Cardiac muscle cell (in vitro differentiated cells and primary cell): ENCODE measurements at regions not wholly inside any gene's neighbourhood (a gene's known extent, or its start where the extent isn't known, plus 50 kb on each side); places are given as distances from the start of the nearest gene placed in this dataset.

Experiments
- DNase-seq, 2 donors: peaks; one replicate each; pipeline versions ENCODE4 v3.0.0 to v3.0.0-alpha.2; 2010 to 2017; ENCODE audit warnings: low read depth in 1 of 2, low spot score in 1 of 2
- H3K27ac ChIP-seq: fragments of 200-600 bp; sonication (generic); 2 replicates; pipeline ENCODE4 v1.5.1; 2016
- H3K27me3 ChIP-seq: fragments of 200-600 bp; sonication (generic); 2 replicates; pipeline ENCODE4 v1.6.0; 2016; ENCODE audit warnings: control low read depth
- H3K36me3 ChIP-seq: fragments of 200-600 bp; sonication (generic); 2 replicates; pipeline ENCODE4 v1.5.1; 2016; ENCODE audit warnings: control low read depth
- H3K4me1 ChIP-seq: fragments of 200-600 bp; sonication (generic); 2 replicates; pipeline ENCODE4 v1.8.1; 2017; ENCODE audit warnings: low read depth, mild to moderate bottlenecking, mixed run types
- H3K4me3 ChIP-seq: fragments of 200-600 bp; sonication (generic); 2 replicates; pipeline ENCODE4 v1.5.1; 2016; ENCODE audit warnings: mild to moderate bottlenecking
- H3K9me3 ChIP-seq: fragments of 200-600 bp; sonication (generic); 2 replicates; pipeline ENCODE4 v1.5.1; 2017; ENCODE audit warnings: low read depth, mild to moderate bottlenecking, control low read depth
- CTCF ChIP-seq: IDR thresholded peaks from 2 replicates; pipeline ENCODE4 v1.5.1; 2012; ENCODE audit warnings: low read depth, mild to moderate bottlenecking, low read length

GRCh38 chr4:177511611-177512010, 69.4 kb upstream of the AGA start:
- TF ChIP-seq CTCF = no peak

DNA sequence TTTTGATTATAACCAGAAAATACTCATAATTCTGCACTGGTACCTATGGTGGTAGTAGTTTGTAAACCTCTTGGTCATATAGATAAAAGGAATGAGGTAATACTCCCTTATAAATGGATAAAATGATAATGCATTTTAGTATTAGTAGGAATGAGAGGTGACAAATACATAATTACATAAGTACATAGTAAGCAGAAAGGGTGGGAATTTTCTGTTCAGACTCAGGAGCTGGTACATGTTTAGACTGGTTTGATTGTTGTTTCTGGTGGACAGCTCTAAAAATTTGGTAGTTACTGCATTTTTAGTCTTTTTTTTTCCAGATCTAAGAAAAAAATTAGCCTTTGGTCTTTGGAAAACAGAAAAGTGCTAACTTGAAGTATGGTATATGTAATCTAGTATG, 70.4 kb upstream of the AGA start:
- Histone ChIP-seq H3K9me3 (no peaks in the 10 kb centered on the region), H3K4me3 (no peak overlapping the region), H3K27ac (no peak overlapping the region), H3K36me3 (no peaks in the 10 kb centered on the region), H3K4me1 (no peaks in the 10 kb centered on the region), H3K27me3 (no peaks in the 10 kb centered on the region)
- DNase-seq = no peak
- TF ChIP-seq CTCF = no peak

More at GRCh38 chr4:177511611-177512010, 69.4 kb upstream of the AGA start:
- no peaks in the 10 kb centered on the region for H3K27me3 ChIP-seq
- H3K4me3 ChIP-seq = no peak overlapping the region
- H3K9me3 ChIP-seq = no peaks in the 10 kb centered on the region
- no peak overlapping the region for H3K27ac ChIP-seq
- H3K36me3 ChIP-seq = no peaks in the 10 kb centered on the region
- H3K4me1 ChIP-seq = no peaks in the 10 kb centered on the region
- DNase-seq = no peak

- H3K27ac ChIP-seq = no peak overlapping the region
- no peak for DNase-seq
- TF ChIP-seq CTCF = no peak
- H3K4me3 ChIP-seq = no peak overlapping the region
- no peaks in the 10 kb centered on the region for H3K4me1 ChIP-seq
- no peaks in the 10 kb centered on the region for H3K9me3 ChIP-seq
- H3K27me3 ChIP-seq = no peaks in the 10 kb centered on the region
- no peaks in the 10 kb centered on the region for H3K36me3 ChIP-seq
Measured at GRCh38 chr4:177517862-177518261, 75.6 kb upstream of the AGA start.

GRCh38 chr4:177519481-177520260, 77.4 kb upstream of the AGA start:
- Histone ChIP-seq H3K4me3 (no peak overlapping the region), H3K36me3 (no peaks in the 10 kb centered on the region), H3K27ac (no peak overlapping the region), H3K27me3 (no peaks in the 10 kb centered on the region), H3K4me1 (no peaks in the 10 kb centered on the region), H3K9me3 (no peaks in the 10 kb centered on the region)
- TF ChIP-seq CTCF = no peak
- peak in 1 of 2 donors; percentile 53 for DNase-seq

- no peaks in the 10 kb centered on the region for H3K27me3 ChIP-seq
- H3K36me3 ChIP-seq = no peaks in the 10 kb centered on the region
- DNase-seq = no peak
- H3K4me3 ChIP-seq = no peak overlapping the region
- no peak for TF ChIP-seq CTCF
- H3K9me3 ChIP-seq = no peaks in the 10 kb centered on the region
- no peaks in the 10 kb centered on the region for H3K4me1 ChIP-seq
- H3K27ac ChIP-seq = no peak overlapping the region
Measured at GRCh38 chr4:177528620-177529019, 86.4 kb upstream of the AGA start.
